SIG-M5 treated with dmso at 0.1 percent for 504 hours (cell line): ENCODE measurements at regions not wholly inside any gene's neighbourhood (a gene's known extent, or its start where the extent isn't known, plus 50 kb on each side); places are given as distances from the start of the nearest gene placed in this dataset.
"Not testable (repeated sequence)": the region's sequence is repeated elsewhere in the genome, so short reads cannot be mapped to it uniquely, and the experiment has no call there.

Experiments
- DNase-seq: peaks from one replicate; lab custom pipeline; 2025; ENCODE audit not compliant: unreplicated experiment; lab: John Stamatoyannopoulos, UW

DNA sequence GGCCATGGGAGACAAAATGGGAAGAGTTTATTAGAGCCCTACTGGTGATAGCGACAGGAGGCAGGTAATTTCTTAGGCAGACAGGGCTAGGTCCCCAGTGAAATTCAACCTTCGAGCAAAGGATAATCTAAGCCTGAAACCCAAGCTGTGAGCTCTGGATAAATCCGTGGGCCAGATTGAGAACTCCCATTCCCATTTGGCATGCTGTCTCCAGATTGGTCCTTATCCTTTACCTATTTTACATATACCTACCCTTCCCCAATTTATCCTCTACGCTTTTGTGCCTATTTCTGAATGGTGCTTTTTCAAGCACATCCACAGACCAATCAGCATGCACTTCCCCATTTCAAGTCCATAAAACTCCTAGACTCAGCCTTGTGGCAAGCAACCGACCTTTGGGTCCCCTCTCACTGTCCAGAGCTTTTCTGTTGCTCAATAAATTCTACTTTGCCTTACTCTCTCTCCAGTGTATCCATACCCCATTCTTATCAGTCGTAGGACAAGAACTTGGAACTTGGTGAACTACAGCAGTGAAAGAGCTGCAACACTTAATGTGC lies 268.0 kb downstream of the MYCN start:
- DNase-seq: no peak

DNA sequence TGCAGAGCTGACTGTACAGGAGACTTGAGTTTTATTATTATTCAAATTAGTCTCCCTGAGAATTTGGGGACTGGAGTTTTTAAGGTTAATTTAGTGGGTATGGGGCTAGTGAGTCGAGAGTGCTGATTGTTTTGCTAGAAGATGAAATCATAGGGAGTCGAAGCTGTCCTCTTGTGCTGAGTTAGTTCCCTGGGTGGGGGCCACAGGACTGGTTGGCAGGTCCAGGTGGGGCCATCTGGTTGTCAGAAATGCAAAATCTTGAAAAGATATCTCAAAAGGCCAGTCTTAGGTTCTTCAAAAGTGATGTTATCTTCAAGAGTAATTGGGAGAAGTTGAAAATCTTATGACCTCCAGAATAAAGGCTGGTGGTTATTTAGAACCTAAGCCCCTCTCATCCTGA lies 267.3 kb downstream of the MYCN start:
- DNase-seq: no peak

DNA sequence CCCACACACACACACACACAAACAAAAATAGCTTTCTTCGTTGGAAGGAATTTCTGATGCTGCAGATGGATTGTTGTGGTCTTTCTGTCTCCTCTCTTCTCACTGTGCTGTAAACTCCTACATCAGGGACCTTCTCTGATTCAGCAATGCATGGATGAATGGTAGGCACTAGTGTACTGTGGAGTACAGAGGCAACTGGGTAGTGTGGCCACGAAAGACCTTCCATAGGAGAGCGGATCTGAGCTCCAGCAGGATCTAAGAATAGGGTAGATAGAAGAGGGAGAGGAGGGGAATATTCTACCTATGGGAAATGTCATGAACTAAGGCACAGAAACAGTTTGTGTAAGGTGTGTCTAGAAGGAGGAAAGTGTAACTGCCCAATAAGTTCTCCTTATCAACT lies 266.8 kb downstream of the MYCN start:
- DNase-seq: no peak

DNA sequence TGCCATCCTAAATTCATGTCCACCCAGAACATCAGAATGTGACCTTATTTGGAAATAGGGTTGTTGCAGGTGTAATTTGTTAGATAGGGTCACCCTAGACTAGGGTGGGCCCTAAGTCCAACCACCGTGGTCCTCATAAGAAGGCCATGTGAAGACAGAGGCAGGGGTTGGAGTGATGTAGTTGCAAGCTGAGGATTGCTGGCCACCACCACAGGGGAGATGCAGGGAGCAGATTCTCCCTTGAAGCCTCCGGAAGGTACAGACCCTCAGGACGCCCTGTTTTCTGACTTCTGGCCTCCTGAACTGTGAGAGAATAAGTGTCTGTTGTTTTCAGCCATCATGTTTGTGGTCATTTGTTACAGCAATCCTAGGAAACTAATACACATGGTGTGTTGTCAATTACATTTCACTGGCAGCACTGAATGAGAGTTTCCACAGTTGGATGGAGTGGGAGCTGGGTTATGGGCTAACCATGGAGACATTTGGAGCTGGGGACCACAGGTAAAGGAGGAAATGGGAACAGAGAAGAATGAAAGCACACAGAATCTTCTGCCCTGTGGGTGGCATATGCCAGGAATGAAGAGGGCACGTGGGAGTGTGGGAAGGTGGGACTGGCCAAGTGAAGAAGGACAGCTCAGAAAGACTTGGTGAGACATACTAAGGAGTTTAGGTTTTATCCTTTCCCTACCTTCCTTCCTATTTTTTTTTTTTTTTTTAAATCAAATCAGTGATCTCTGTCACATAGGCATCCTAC lies 266.0 kb downstream of the MYCN start:
- DNase-seq: no peak

DNA sequence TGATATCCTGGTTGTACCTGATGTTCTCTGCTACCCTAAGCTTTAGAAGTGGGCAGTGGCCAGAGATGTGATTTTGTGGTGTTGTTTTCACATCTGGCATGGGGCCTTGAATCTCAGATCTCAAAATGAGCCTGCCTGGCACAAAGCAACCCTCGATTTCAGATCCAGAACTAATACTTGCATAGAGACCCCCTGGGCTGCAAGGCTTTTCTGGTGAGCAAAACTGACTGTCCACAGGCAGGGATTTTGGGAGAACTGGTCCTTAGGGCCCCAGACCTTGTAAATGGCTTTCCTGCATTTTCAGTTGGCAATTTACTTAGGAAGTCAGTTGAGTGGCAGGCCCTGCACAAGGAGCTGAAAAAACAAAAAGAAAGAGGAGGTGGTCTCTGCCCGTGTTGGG lies 265.3 kb downstream of the MYCN start:
- no peak for DNase-seq

DNA sequence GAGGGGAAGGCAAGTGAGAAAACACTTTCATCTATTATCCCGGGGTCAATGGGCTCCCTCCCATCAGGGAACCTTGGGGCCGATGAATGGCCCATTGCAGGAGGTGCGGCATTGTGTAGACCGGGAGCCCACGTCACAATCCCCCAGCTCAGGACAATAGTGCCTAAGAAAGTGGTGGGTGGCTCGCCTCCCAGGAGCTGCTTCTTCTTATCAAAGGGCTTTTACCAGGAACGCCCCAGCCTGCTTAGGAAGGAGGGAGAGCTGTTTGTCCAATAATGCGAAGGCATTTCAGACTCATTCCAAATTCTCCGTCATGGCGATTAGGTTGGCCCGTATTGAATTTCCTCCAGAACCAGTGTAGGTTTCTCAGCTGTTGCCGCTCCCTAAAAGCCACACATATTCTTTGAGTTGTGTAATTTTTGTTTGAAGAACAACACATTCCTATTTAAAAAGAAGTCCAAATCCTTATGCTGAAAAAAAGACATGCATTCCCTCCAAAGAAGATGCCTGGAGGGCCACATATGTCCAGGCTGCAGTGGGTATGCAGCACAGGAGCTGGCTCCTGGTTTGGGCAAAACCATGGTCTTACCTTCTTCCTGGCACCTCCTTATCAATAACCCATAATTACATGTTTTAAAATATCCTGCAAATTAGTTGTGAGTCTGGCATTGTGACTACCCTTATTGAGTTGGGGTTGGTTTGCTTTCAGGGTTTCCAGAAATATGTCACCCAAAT lies 264.7 kb downstream of the MYCN start:
- DNase-seq: no peak

DNA sequence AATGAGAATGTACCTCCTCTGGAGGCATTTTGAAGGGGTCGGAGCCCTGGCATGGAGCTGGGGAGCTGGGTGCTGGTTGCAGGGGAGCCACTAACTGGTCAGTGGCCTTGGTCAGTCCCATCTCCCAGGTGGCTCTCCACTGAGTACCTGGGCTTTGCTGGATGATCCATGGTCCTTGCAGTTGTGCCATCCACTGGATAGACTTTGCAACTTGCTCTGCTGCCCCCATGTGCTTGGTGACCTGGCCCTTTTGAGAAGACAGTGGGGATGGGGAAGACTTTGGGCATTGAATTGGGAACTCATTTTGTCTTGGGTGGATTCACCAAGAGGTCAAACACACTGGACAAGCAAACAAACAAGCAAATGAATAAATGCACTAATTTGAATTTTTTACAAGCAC lies 263.9 kb downstream of the MYCN start:
- DNase-seq: no peak

DNA sequence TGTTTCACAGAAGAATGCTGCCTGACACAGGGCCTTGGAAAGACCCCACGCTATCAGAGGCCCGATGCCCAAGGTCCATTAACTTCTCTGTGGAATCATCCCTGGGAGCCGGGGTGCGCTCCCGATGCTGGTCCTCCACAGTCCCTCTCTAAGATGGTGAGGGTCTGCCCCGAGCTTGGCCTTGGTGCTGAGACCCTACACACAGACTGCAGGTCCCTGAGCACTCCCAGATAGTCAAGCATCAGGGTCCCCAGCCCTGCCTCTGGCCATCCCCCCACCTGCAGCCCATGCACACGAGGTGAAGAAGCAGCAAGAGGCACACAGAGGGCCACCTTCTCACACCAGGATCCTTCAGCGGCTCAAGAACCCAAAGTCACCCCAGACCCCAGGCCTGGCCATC lies 263.3 kb downstream of the MYCN start:
- no peak for DNase-seq

DNA sequence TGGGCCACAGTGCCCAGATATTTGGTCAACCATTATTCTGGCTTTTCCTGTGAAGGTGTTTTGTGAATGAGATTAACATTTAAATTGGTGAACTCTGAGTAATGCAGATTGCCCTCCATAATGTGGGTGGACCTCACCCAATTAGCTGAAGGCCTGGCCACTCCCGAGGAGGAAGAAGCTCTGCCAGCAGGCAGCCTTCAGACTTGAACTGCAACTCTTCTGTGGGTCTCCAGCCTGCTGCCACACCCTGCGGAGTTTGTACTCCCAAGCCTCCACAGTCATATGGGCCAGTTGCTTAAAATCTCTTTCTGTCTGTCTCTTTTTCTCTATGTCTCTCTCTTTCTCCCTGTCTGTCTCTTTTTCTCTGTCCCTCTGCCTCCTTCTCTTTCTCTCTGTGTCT lies 262.7 kb downstream of the MYCN start:
- DNase-seq: no peak

DNA sequence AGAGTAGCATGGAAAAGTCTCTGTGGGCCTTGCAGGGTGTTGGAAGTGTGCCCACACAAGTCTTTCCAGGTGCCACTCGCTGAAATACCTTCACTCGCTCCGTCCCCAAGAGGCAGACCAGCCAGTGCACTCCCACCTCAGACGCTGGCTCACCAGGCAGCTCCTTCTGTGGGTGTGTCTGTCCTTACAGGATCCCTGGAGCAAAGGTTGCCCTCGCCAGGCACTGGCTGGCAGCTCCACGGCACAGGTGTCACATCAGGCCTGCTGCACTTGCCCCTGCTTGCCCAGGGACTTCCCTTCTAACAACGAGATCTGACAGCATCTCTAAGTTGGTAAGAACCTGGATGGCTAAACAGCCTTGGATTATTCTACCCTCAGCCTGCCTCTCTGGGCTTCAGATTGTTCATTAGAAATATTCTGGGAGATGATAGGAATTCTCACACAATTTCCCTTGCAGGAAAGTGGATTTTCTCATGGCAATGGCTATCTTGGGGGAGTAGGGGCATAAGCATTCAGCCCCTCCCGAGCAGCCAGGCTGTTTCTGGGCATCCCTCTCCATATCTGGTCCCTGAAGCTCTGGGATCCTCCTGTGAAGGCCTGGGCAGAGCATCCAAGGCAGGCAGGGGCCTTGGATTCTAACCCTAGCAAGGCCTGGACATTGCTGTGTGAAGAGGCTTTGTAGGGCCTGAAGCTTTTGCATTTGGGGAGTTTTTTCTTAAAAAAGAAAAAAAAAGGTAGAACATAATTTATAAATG lies 262.1 kb downstream of the MYCN start:
- no peak for DNase-seq

DNA sequence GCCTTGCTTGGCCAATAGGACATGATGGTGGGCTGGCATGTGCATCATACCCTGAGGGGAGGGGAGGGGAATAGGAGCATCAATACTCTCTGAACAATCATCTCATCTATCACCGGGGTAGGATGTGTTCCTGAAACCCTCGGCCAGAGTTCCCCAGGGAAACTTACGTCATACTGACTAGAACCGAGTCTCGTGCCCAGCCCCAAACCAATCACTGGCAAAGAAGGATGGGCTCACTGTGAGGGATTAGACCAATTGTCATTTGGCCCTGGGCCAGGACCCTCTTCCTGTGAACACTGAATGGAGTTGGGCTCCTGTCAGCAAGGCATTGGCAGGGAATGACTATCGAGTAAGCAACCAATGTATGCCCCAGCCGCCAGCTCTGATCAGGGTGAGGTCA lies 261.5 kb downstream of the MYCN start:
- DNase-seq: no peak

DNA sequence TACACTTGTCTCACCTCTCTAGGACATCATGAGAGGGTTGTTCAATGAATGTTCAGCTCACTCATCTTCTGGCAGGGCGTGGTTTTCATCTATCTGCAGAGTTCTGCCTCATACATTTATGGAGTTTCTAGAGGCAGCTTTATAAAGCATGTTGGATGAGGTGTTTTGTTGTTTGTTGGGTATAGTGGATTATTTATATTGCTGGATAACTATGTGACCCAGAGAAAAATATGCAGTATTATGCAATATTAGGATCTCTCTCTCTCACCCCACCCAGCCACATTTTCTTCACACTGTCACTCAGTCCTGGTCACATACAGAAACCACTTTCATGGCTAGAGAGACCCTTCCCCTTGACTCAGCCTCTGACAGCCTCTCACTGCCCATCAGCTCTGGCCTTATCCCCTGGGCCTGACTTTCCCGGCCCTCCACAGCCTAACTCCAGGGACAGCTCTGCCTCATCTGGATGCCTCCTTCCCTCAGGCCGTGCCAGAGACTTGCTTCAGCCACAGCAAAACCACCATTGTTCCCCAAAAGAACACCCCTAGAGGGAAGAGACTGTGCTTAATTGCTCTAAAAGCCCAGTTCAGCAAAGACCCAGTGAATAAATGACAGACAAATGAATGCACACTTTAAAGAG lies 260.3 kb downstream of the MYCN start:
- DNase-seq: no peak

DNA sequence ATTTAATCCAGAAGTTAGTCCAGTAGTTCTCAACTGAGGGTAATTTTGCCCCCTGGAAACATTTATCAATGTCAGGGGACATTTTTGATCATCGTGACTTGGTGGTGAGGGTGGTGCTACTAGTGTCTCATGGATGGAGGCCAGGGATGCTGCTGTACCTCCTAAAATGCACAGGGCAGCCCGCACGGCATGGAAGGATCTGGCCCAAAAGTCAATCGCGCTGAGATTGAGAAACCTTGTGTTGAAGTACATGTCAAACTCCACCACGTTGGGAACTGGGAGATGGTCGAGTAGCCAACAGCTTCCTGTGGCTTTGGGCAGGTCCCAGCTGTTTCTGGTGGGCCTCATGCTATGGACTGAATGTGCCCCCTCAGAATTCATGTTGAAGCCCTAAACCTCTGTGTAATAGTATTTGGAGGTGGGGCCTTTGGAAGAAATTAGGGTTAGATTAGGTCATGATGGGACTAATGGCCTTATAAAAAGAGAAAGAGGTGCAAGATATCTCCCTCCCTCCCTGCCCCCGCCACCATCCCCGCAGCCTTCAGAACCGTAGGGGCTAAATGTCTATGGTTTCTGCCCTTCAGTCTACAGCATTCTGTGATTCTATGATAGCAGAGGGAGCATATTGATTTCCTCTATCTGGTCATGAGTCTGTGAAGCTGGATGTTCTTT lies 259.7 kb downstream of the MYCN start:
- no peak for DNase-seq

DNA sequence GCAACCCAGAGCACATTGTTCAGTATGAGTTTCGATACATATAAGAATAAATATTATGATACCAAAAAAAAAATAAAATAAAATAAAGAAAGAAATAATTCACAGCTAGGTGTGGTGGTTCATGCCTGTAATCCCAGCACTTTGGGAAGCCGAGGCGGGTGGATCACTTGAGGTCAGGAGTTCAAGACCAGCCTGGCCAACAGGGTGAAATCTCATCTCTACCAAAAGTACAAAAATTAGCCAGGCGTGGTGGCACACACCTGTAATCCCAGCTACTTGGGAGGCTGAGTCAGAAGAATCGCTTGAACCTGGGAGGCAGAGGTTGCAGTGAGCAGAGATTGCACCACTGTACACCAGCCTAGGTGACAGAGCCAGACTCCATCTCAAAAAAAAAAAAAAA lies 258.9 kb downstream of the MYCN start:
- DNase-seq: not testable (repeated sequence)

DNA sequence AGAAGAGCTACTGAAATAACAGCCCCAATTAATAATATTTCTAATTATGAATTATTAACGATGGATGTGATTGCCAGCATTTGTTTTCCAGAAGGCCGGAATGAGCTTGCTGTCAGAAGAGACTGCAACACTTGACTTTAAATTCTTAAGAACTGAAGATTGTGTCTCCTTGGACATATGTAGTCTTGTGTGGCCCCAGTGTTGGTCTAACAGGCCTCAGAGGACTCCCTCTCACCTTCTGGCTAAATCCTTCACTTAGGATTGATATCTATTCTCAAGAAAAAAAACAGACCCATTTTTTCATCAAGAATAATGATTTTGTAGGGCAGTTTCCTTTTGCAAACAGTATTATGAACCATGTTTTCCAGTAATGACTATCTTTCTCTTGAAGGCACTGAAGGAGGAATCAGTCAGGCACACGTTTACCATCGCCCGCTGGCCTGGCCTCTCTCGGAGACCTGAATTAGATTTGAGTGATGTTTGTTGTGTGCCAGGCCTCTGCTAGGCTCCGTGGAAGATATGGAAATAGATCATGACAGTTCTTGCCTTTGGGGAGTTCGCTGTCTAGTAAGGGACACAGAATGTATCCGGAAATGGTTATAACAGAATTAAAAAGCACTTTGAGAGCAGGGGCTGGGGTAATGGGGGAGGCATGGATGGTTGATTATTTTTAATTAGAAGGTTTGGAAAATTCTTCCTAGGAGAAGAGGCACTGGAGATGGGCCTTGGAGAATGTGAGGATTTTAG lies 258.0 kb downstream of the MYCN start:
- DNase-seq: no peak

DNA sequence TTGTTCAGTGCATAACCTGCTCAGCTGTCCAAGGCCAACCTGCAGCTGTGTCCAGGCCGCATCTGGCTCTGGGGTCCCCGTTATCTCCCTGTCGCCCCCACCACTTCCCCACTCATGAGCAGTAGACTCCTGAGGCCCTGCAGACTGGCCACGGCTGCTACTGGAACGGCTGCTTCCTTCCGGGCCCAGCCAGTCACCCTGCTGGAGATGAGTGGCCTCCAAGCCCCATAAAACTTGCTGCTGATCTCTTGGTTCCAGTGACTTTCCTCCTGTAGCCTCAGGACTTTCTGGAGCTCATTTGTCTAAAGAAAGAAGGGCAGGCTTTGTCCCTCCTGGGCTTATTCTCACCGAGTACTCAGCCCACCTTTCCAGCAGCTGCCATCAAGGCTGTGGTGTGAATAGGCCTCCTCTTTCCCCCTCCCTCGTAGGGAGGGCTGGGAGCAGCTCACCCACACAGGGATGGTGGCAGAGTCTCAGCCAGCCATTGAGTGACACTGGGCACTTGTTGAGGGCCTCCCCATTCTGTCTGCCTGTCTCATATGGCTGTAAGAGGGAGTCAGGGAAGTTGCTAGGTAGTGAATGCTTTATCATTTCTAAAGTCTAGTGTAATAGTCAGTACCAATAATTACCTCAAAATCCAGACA lies 257.3 kb downstream of the MYCN start:
- no peak for DNase-seq

DNA sequence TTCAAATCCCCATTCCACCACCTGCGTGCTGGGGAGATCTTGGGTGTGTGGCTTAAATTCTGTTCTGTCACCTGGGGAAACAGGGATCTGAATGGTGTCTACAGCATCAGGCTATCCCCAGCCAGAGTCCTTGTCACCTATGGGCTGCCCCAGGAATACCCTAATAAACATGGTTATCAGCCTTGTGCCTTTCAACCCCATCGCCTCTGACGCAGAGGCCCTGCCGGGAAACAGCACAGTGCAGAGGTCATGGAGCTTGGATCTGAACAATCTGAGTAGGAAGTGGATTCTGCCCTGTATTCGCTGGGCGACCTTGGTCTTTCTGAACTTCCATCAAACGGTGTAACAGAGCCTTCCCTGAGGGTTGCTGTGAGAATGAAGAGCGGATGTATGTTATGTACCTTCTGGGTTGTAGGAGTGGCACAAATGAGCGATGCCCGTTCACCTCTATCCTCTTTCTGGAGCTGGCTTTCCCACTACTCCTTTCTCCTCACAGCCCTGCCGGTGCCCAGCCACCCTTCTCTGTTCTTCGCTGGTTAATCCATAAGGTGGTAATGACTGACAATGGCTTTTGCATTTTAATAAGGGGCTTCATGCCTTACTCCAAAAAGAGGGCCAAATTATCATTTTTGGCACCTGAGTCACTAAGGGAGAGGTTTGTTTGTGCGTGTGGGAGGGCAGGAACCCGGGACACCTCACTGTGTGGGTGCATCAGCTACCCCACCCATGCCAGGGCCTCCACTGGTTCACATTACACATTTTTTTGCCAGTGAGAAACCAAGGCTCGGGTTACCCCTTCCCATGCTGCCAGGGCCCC lies 256.5 kb downstream of the MYCN start:
- no peak for DNase-seq

DNA sequence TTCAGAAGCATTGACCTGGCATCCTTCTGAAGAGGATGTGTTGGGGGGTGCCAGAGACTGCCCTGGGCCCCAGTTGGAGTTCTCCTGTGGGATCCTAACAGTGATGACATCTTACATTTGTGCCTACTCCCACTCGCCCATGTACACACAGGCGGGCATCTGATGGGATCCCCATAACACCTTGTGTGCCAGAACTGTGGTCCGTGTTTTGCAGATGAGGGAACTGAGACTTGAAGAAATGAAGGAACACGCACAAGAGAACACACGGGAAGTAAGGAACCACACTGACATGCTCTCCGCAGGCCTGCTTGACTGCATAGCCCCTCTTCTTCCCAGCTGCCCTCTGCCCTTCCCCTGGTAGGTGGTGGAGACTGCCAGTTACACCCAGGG lies 255.3 kb downstream of the MYCN start:
- DNase-seq: no peak
